Retinal pigment epithelial cell (primary cell): ENCODE measurements at regions not wholly inside any gene's neighbourhood (a gene's known extent, or its start where the extent isn't known, plus 50 kb on each side); places are given as distances from the start of the nearest gene placed in this dataset.

Source experiments
- DNase-seq: peaks from one replicate; pipeline ENCODE4 v3.0.0-alpha.2; 2010; ENCODE audit warnings: low read depth
- H3K4me3 ChIP-seq: 2 replicates; pipeline ENCODE4 v1.5.1; 2011; ENCODE audit warnings: mild to moderate bottlenecking, low read length, control low read depth, moderate library complexity
- TF ChIP-seq, protein P1 (sequence below): conservative IDR thresholded peaks from 2 replicates; pipeline ENCODE4 v1.5.1; 2011; ENCODE audit warnings: low read depth, low read length, control low read depth, inconsistent platforms

DNA sequence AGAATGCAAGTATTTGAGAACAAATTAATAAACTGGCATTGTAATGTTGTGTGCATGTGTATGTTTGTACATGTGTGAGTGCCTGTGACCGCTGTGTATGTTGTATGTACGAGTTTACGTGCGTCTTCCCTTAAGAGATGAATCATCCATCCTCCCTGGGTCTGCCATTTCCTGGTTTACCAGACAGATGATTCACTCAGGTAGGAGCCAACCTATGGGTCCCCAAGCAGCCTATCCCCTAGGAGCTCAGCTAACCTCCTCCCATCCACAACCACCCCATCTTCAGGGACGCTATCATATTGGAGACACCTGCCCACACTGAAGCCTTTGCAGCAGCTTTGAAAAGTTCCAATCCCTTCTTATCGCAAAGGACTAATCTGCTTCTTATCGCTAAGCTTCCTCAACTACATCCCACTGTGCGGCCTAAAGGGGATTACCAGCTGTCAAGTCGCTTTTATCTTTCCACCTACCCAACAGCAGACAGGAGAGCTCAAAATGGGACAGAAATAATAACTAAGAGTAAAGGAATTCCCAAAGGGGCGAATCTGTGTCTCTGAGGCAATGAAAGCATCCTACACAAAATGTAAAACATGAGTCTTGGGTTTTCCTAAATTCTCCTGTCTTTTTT lies 81.5 kb upstream of the TMCC3 start:
- TF ChIP-seq, protein P1, sequence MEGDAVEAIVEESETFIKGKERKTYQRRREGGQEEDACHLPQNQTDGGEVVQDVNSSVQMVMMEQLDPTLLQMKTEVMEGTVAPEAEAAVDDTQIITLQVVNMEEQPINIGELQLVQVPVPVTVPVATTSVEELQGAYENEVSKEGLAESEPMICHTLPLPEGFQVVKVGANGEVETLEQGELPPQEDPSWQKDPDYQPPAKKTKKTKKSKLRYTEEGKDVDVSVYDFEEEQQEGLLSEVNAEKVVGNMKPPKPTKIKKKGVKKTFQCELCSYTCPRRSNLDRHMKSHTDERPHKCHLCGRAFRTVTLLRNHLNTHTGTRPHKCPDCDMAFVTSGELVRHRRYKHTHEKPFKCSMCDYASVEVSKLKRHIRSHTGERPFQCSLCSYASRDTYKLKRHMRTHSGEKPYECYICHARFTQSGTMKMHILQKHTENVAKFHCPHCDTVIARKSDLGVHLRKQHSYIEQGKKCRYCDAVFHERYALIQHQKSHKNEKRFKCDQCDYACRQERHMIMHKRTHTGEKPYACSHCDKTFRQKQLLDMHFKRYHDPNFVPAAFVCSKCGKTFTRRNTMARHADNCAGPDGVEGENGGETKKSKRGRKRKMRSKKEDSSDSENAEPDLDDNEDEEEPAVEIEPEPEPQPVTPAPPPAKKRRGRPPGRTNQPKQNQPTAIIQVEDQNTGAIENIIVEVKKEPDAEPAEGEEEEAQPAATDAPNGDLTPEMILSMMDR, result no peak
- no peak for DNase-seq
- no peak overlapping the region for H3K4me3 ChIP-seq

DNA sequence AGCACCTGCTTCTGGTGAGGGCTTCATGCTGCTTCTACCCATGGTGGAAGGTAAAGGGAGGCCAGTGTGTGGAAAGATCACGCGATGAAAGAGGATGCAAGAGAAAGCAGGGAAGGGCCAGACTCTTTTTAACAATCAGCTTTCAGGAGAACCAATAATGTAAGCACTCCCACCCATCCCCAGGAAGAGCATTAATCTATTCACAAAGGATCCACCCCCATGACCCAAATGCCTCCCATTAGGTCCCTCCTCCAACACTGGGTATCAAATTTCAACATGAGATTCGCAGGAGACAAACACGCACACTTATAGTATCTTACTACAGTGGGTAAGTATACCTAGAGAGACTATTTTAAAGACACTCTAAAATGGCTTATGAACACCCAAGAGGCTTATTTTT lies 80.5 kb upstream of the TMCC3 start:
- DNase-seq, result no peak
- TF ChIP-seq, protein P1, result no peak
- H3K4me3 ChIP-seq, result no peak overlapping the region

DNA sequence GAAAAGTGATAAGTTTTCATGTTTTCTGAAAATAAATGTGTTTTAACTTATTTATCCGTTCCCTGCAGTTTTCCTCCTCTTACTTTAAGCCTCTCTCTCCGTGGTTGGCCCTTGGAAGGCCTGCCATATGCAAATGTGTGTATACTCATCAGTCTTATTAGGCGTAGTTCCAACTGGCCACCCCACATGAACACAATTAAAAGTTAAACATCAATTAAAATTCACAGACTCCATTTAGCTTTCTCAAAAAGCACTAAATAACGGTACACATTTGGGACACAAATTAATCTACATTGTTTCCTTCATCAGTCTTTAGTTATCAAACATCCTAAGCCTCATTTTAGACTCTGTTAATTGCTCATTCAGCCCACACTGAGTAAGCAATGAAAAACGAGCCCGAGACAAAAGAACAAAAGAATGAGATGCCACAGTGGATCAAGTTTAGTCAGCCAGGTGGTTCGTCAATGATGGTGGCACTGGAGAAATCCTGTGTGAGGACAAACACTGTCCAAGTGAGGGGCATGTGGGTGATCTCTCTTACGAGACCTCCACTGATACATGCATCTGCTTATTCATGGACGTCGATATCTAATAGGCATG lies 76.0 kb upstream of the TMCC3 start:
- no peak for DNase-seq
- TF ChIP-seq, protein P1, result no peak
- no peak overlapping the region for H3K4me3 ChIP-seq

DNA sequence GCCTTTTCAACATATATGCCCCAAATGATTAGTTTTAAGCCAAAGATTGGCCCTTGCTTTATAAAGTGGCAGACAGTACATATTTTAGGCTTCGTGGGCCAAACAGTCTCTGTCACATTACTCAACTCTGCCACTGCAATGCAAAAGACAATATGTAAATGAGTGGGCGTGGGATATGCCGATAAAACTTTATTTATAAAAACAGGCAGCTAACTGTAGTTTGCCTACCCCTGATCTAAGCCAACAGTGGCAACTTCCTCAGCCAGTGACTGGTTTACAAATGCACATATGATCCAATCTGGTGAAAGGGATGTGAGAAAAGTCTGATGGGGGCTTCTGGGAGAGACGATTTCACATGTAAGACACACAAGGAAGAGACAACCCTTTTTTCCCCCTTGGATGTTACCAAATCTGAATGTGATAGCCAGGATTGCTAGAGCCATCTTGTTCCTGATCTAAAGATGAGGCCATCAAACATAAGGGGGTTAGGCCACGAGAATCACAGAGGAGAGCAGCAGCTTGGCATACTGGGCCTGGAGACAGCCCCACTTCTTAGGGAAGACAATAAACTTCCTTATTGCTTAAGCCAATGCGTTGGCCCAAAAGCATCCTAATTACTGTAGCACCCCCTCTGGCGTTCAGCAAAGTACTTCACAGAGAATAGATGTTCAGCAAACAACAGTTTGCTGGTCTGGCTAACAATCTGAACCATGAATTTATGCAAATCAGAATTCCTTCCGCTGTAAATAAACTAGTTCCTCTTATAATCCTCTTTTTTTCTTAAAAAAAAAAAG lies 75.2 kb upstream of the TMCC3 start:
- H3K4me3 ChIP-seq, result no peak overlapping the region
- TF ChIP-seq, protein P1, result peak; percentile 54
- no peak for DNase-seq

DNA sequence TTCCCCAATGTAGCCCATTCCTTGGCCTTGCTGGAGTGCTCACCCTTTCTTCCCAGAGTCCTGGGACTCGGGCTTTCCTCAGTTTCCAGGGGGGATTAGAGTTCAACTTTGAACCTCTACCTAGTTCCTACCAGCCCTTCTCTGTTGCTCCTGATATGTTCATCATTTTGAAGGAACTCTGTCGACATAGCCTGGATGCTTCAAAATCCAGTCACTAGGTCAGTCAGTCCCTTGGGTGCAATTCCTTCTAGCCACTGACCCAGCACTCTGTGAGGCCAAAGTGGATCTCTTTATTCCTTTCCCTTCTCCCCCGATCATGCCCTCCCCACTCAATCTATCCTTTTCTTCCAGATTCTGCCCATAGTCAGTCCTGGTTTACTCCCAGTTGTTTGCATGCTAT lies 72.3 kb upstream of the TMCC3 start:
- no peak for DNase-seq
- no peak overlapping the region for H3K4me3 ChIP-seq
- TF ChIP-seq, protein P1, result no peak

DNA sequence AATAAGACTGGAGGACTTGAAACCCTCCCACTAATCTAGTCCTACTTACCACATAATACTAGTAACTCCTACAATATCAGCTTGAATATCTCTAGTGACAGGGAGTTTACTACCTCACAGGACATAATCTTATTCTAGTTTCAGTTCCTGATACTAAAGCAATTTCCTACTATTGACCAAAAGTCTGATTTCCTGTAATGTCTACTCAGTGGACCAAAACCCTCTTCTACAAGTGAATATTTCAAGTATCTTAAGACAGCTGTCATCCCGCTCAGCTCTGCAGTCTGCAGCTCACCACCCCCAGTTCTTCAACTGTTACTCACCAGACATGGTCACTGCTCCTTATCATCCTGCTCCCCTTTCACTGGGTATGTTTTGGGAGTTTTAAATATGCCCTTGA lies 70.8 kb upstream of the TMCC3 start:
- TF ChIP-seq, protein P1, result no peak
- DNase-seq, result no peak
- H3K4me3 ChIP-seq, result no peak overlapping the region
